GM12874 (cell line): ENCODE measurements at regions not wholly inside any gene's neighbourhood (a gene's known extent, or its start where the extent isn't known, plus 50 kb on each side); places are given as distances from the start of the nearest gene placed in this dataset.

Experiments used
- CTCF ChIP-seq: IDR thresholded peaks from 2 replicates; pipeline ENCODE4 v1.5.1; 2011; ENCODE audit warnings: low read depth, mild to moderate bottlenecking, control low read depth, low read length, moderate library complexity; ENCODE audit not compliant: insufficient read depth

GRCh38 chr9:34884747-34885189 lies 73.3 kb upstream of the PHF24 start:
- no peak for TF ChIP-seq CTCF

GRCh38 chr9:34876096-34876495 lies 82.0 kb upstream of the PHF24 start:
- no peak for TF ChIP-seq CTCF

GRCh38 chr9:34869390-34869789 lies 88.7 kb upstream of the PHF24 start:
- no peak for TF ChIP-seq CTCF

- TF ChIP-seq CTCF = no peak
Measured at GRCh38 chr9:34866614-34867013, 91.5 kb upstream of the PHF24 start.

GRCh38 chr9:34863426-34863825 lies 94.7 kb upstream of the PHF24 start:
- no peak for TF ChIP-seq CTCF

GRCh38 chr9:34862836-34863235 lies 95.2 kb upstream of the PHF24 start:
- no peak for TF ChIP-seq CTCF

- no peak for TF ChIP-seq CTCF
Measured at GRCh38 chr9:34862043-34862442, 96.0 kb upstream of the PHF24 start.

- no peak for TF ChIP-seq CTCF
Measured at GRCh38 chr9:34830068-34830467, 120.1 kb upstream of the CCL21 start.
